ENCODE measurements at regions not wholly inside any gene's neighbourhood (a gene's known extent, or its start where the extent isn't known, plus 50 kb on each side); places are given as distances from the start of the nearest gene placed in this dataset.

GRCh38 chr1:157920748-157921147 is 72.7 kb upstream of the KIRREL1 start:
- TF ChIP-seq, protein P1, sequence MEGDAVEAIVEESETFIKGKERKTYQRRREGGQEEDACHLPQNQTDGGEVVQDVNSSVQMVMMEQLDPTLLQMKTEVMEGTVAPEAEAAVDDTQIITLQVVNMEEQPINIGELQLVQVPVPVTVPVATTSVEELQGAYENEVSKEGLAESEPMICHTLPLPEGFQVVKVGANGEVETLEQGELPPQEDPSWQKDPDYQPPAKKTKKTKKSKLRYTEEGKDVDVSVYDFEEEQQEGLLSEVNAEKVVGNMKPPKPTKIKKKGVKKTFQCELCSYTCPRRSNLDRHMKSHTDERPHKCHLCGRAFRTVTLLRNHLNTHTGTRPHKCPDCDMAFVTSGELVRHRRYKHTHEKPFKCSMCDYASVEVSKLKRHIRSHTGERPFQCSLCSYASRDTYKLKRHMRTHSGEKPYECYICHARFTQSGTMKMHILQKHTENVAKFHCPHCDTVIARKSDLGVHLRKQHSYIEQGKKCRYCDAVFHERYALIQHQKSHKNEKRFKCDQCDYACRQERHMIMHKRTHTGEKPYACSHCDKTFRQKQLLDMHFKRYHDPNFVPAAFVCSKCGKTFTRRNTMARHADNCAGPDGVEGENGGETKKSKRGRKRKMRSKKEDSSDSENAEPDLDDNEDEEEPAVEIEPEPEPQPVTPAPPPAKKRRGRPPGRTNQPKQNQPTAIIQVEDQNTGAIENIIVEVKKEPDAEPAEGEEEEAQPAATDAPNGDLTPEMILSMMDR (IDR thresholded peaks at IDR 0.05; ENCODE audit: borderline replicate concordance), result no peak
- Histone ChIP-seq H3K4me3 (no peak overlapping the region), H3K36me3 (no peaks in the 10 kb centered on the region), H3K27me3 (ENCODE audit: low read depth) (no peaks in the 10 kb centered on the region), H3K4me1 (peaks cover 20% of the 10 kb centered on the region), H3K27ac (replicated peaks) (no peak overlapping the region), H3K9me3 (replicated peaks) (no peaks in the 10 kb centered on the region)
- DNase-seq, result no peak
- intact Hi-C loops (cut with micrococcal nuclease), result no loop called here

DNA sequence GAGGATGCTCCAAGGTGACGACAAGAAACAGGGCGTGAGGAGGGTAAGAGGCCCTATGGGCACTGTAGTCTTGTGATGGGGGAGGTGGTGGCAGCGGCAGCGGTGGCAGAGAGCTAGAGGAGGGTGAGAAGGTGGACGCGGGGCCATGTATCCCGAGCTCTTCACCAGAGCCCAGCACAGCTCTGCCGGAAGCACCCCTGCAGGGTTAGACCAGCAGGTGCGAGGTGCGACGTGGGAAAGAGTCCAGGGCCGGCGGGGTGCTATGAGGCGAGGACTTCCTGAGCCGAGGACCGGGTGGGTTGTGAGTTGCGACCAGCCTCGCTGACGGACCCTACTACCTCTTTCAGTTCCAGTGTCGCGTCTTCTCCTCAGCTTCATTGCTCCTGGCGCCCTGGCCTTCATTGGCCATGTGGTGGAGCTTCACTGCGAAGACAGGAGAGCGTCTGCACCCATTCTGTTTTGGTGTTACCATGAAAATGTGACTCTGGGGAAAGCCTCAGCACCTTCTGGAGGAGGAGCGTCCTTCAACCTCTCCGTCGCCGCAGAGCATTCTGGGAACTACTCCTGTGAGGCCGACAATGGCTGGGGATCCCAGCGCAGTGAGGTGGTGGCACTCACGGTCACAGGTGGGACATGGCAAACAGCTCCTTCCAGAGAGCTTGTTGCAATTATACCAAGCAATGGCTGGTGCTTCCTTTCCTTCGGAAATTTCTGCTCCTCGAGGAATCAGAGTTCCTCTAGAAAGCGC is 67.9 kb upstream of the KIRREL1 start:
- TF ChIP-seq, protein P1 (IDR thresholded peaks at IDR 0.05; ENCODE audit: borderline replicate concordance), result no peak
- H3K9me3 ChIP-seq (replicated peaks), result no peaks in the 10 kb centered on the region
- no peak overlapping the region for H3K4me3 ChIP-seq
- no peaks in the 10 kb centered on the region for H3K27me3 ChIP-seq (ENCODE audit: low read depth)
- H3K36me3 ChIP-seq, result no peaks in the 10 kb centered on the region
- H3K4me1 ChIP-seq, result no peaks in the 10 kb centered on the region
- H3K27ac ChIP-seq (replicated peaks), result no peak overlapping the region
- no peak for DNase-seq
- intact Hi-C loops (cut with micrococcal nuclease), result no loop called here

- no peak for DNase-seq
- no peaks in the 10 kb centered on the region for H3K27me3 ChIP-seq (ENCODE audit: low read depth)
- TF ChIP-seq, protein P1 (IDR thresholded peaks at IDR 0.05; ENCODE audit: borderline replicate concordance), result no peak
- H3K36me3 ChIP-seq, result no peaks in the 10 kb centered on the region
- H3K4me1 ChIP-seq, result no peaks in the 10 kb centered on the region
- H3K9me3 ChIP-seq (replicated peaks), result no peaks in the 10 kb centered on the region
- H3K4me3 ChIP-seq, result no peak overlapping the region
- H3K27ac ChIP-seq (replicated peaks), result no peak overlapping the region
- intact Hi-C loops (cut with micrococcal nuclease), result no loop called here
These were observed 61.4 kb upstream of the KIRREL1 start for GRCh38 chr1:157932069-157932468.

GRCh38 chr1:157937744-157938143 is 55.7 kb upstream of the KIRREL1 start:
- no peak for DNase-seq
- intact Hi-C loops (cut with micrococcal nuclease), result no loop called here
- H3K9me3 ChIP-seq (replicated peaks), result no peaks in the 10 kb centered on the region
- peaks cover 15% of the 10 kb centered on the region for H3K27me3 ChIP-seq (ENCODE audit: low read depth)
- no peak overlapping the region for H3K4me3 ChIP-seq
- no peaks in the 10 kb centered on the region for H3K36me3 ChIP-seq
- H3K27ac ChIP-seq (replicated peaks), result no peak overlapping the region
- H3K4me1 ChIP-seq, result peaks cover 9% of the 10 kb centered on the region
- TF ChIP-seq, protein P1 (IDR thresholded peaks at IDR 0.05; ENCODE audit: borderline replicate concordance), result no peak

GRCh38 chr1:157941939-157942338 is 51.5 kb upstream of the KIRREL1 start:
- intact Hi-C loops (cut with micrococcal nuclease), result no loop called here
- no peak for DNase-seq
- Histone ChIP-seq H3K27me3 (ENCODE audit: low read depth) (peaks cover 15% of the 10 kb centered on the region), H3K4me1 (peaks cover 9% of the 10 kb centered on the region), H3K9me3 (replicated peaks) (no peaks in the 10 kb centered on the region), H3K4me3 (no peak overlapping the region), H3K27ac (replicated peaks) (no peak overlapping the region), H3K36me3 (no peaks in the 10 kb centered on the region)
- TF ChIP-seq, protein P1 (IDR thresholded peaks at IDR 0.05; ENCODE audit: borderline replicate concordance), result no peak
